Testis (tissue), 2 donors: ENCODE measurements at regions not wholly inside any gene's neighbourhood (a gene's known extent, or its start where the extent isn't known, plus 50 kb on each side); places are given as distances from the start of the nearest gene placed in this dataset.
A peak's percentile ranks its signal among the peaks of the same experiment; 100 is the strongest.

Source experiments
- DNase-seq: peaks from one replicate; pipeline ENCODE4 v3.0.0-alpha.2; 2019
- H3K27ac ChIP-seq, 2 donors: fragments of 200-600 bp; sonication (generic); one replicate each; pipeline ENCODE4 v1.5.1; 2019
- H3K27me3 ChIP-seq: fragments of 200-600 bp; sonication (generic); one replicate; pipeline ENCODE4 v1.5.1; 2019
- H3K36me3 ChIP-seq: fragments of 200-600 bp; sonication (generic); one replicate; pipeline ENCODE4 v1.5.1; 2017; ENCODE audit warnings: low read depth; ENCODE audit errors: missing control alignments
- H3K4me1 ChIP-seq: fragments of 200-600 bp; sonication (generic); one replicate; pipeline ENCODE4 v1.5.1; 2019
- H3K4me3 ChIP-seq, 2 donors: fragments of 200-600 bp; sonication (generic); one replicate each; pipeline ENCODE4 v1.5.1; 2017 to 2019
- H3K9me3 ChIP-seq: fragments of 200-600 bp; sonication (generic); one replicate; pipeline ENCODE4 v1.5.1; 2017
- POLR2A ChIP-seq: fragments of 450-650 bp; IDR thresholded peaks from one replicate; pipeline ENCODE4 v1.6.1; 2017; ENCODE audit warnings: antibody characterized with exemption, mild to moderate bottlenecking, moderate library complexity
- WGBS, 2 donors: methylation state at CpG; one replicate each; pipeline ENCODE4 v1.1.5; 2018; 5-methylcytosine and 5-hydroxymethylcytosine counted together
- intact Hi-C: fragments of 100-400 bp; cut with DNase I; formaldehyde crosslinking; loops from one replicate; pipeline ENCODE4 v1.15.1; 2023; ENCODE audit warnings: low total_unique reads
- TF ChIP-seq, protein P1 (sequence below), 3 experiments: fragments of 450-650 bp in 2 of 3; fragments of 200-600 bp in 1 of 3; sonication (generic) in 1 of 3; IDR thresholded peaks; one replicate each; pipeline ENCODE4 v1.5.1; 2016 to 2019; ENCODE audit warnings: antibody characterized with exemption in 3 of 3, mild to moderate bottlenecking in 2 of 3, moderate library complexity in 1 of 3

DNA sequence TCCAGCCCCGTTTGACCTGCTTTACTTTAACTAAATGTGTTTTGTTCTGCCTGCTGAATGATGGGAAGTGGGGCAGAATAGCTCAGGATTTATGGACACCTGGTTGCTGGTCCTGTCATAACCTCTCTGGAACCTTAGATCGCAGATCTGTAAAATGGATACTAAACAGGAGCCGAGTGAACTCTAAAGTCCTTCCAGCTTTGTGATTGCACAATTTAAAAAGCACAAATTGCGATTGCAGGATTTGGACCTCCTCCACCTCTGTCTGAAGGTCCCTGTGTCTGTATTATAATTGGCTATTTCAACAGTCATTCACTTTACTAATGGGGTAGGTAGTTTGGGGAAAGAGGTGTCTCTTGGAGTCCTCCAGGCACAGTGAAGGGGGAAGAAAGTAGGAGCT, 220.4 kb downstream of the LY86 start:
- DNase-seq, result no peak

DNA sequence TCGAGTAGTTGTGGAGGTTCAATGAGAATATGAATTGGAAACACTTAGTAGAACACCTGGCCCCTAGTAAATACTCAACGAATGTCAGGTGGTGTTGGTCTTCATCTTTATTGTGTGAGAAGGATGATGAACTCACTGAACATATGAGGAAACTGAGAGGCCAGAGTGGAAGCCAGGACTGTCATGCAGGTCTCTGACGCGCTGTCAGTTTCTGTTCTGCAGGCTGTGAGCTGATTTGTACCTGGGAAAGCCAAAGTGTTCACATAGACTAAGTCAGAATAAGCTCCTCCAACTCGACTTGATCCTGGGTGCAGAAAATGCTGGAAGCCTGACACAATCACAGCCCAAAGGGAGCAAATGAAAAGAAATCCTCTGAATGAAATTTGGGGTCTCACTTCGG, 222.2 kb downstream of the LY86 start:
- Histone ChIP-seq H3K4me3 (peak overlapping the region in 1 of 2 donors; percentile 23), H3K4me1 (peaks cover 5% of the 10 kb centered on the region), H3K36me3 (no peaks in the 10 kb centered on the region), H3K27ac (no peak overlapping the region), H3K27me3 (no peaks in the 10 kb centered on the region), H3K9me3 (no peaks in the 10 kb centered on the region)
- intact Hi-C loops, result no loop called here
- DNase-seq, result no peak
- WGBS, 2 donors, result 60 to 73% methylated on average over 6 of the region's 6 CpGs
- TF ChIP-seq, protein P1, sequence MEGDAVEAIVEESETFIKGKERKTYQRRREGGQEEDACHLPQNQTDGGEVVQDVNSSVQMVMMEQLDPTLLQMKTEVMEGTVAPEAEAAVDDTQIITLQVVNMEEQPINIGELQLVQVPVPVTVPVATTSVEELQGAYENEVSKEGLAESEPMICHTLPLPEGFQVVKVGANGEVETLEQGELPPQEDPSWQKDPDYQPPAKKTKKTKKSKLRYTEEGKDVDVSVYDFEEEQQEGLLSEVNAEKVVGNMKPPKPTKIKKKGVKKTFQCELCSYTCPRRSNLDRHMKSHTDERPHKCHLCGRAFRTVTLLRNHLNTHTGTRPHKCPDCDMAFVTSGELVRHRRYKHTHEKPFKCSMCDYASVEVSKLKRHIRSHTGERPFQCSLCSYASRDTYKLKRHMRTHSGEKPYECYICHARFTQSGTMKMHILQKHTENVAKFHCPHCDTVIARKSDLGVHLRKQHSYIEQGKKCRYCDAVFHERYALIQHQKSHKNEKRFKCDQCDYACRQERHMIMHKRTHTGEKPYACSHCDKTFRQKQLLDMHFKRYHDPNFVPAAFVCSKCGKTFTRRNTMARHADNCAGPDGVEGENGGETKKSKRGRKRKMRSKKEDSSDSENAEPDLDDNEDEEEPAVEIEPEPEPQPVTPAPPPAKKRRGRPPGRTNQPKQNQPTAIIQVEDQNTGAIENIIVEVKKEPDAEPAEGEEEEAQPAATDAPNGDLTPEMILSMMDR (IDR thresholded peaks at IDR 0.05), result no peak
- TF ChIP-seq POLR2A, result no peak

More for the DNA sequence above, 220.4 kb downstream of the LY86 start:
- TF ChIP-seq, protein P1 (IDR thresholded peaks at IDR 0.05), result no peak
- TF ChIP-seq POLR2A, result no peak
- no peaks in the 10 kb centered on the region for H3K36me3 ChIP-seq
- no peak overlapping the region for H3K4me3 ChIP-seq
- H3K27ac ChIP-seq, result no peak overlapping the region
- 75 to 80% methylated on average over 4 of the region's 4 CpGs for WGBS, 2 donors
- H3K4me1 ChIP-seq, result peaks cover 5% of the 10 kb centered on the region
- intact Hi-C loops, result no loop called here
- no peaks in the 10 kb centered on the region for H3K27me3 ChIP-seq
- H3K9me3 ChIP-seq, result no peaks in the 10 kb centered on the region

DNA sequence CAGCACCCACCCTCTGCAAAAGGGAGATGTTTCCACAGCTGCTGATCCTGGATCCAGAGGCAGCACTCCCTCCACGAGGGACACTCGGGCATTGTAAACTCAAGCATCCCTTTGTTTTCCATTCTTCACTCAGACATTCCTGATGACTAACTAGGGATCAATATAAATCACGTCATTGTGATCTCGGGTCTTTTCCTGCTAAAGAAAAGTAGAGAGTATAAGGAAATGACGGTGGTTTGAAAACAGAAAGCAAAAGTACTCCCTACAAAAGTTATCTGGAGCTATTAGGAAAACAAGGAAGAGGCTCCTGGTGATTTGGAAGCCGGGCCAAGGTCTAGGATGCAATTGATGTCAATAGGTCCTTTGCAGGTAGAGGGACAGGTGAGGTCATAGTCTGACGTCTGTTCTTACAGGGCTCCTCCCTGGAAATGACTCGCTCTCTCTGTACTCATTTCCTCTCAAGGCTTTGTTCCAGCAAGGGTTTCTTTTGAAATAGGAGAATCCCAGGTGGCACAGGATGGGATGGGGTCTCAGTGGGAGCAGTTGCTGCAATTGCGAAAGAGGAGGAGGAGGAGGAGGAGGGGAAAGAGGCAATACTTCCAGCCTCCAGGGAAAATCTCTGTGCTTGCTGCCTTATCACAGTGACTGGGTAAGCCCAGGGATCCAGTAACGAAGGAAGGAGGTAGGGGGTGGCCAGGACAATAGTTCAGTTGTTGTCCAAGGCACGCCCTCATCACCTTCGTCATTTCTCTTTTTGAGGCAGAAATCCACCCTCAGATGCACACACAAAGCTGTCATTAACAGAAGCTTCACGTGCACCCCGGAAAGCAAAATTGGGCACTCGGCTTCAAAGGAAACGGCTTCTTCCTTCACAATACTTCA, 222.8 kb downstream of the LY86 start:
- Histone ChIP-seq H3K4me1 (peaks cover 5% of the 10 kb centered on the region), H3K27ac (no peak overlapping the region), H3K4me3 (peak overlapping the region; percentile 23 to 34), H3K27me3 (no peaks in the 10 kb centered on the region), H3K9me3 (no peaks in the 10 kb centered on the region), H3K36me3 (no peaks in the 10 kb centered on the region)
- peak; percentile 76 for DNase-seq
- intact Hi-C loops, result no loop called here
- TF ChIP-seq POLR2A, result no peak
- TF ChIP-seq, protein P1 (IDR thresholded peaks at IDR 0.05), result no peak
- WGBS, 2 donors, result 20 to 28% methylated on average over 16 of the region's 16 CpGs

DNA sequence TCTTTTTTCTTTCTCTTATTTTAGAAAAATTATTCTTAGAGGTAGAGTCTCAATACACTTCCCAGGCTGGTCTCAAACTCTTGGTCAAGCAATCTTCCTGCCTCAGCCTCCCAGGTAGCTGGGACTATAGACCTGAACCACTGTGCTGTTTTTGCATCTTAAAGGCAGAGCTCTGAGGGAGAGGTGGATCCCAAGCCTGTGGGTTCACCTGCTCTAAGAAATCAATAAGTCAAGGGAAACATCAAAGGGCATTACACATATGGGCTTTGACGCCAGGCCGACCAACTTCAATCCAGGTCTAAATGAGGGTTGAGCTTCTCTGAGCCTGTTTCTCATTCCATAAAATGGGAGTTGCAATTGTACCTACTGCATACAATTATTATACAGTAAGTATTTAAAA, 223.9 kb downstream of the LY86 start:
- Histone ChIP-seq H3K27ac (no peak overlapping the region), H3K4me1 (peaks cover 5% of the 10 kb centered on the region), H3K9me3 (no peaks in the 10 kb centered on the region), H3K27me3 (no peaks in the 10 kb centered on the region), H3K4me3 (no peak overlapping the region), H3K36me3 (no peaks in the 10 kb centered on the region)
- no peak for DNase-seq
- intact Hi-C loops, result no loop called here
- TF ChIP-seq, protein P1 (IDR thresholded peaks at IDR 0.05), result no peak
- TF ChIP-seq POLR2A, result no peak
- 91 to 97% methylated on average over 2 of the region's 2 CpGs for WGBS, 2 donors

DNA sequence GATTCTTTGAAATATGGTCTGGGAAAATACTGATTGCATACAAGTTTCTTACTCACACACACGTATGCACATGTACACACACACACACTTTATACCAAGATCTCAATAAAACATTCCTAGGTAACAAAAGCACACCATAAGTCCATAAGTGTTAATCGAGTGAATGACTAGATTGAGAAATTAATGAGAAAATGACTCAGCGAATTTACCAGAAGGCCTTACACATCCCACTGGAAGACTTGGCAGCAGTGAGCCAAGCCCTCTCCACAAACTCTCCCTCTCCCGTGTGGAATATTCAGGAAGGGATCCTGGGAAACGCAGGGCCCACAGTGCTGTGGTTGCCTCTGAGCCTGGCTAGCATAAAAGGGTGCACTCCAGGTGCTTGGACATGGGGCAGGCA, 227.2 kb downstream of the LY86 start:
- TF ChIP-seq POLR2A, result no peak
- TF ChIP-seq, protein P1 (IDR thresholded peaks at IDR 0.05), result no peak
- 85 to 91% methylated on average over 5 of the region's 5 CpGs for WGBS, 2 donors
- Histone ChIP-seq H3K27ac (no peak overlapping the region), H3K4me3 (no peak overlapping the region), H3K4me1 (peaks cover 5% of the 10 kb centered on the region), H3K36me3 (no peaks in the 10 kb centered on the region), H3K27me3 (no peaks in the 10 kb centered on the region), H3K9me3 (no peaks in the 10 kb centered on the region)
- intact Hi-C loops, result no loop called here
- no peak for DNase-seq
